ENCODE measurements at regions not wholly inside any gene's neighbourhood (a gene's known extent, or its start where the extent isn't known, plus 50 kb on each side); places are given as distances from the start of the nearest gene placed in this dataset.

GRCh38 chr11:97537407-97538150, 1147.8 kb downstream of the JRKL start:
- no peaks in the 10 kb centered on the region for H3K36me3 ChIP-seq (replicated peaks in 1 of 2; ENCODE audit: control extremely low read depth in 1 of 2, control insufficient read depth in 1 of 2, extremely low read depth in 1 of 2, insufficient read depth in 2 of 2, low read length in 1 of 2)
- H3K9me3 ChIP-seq (ENCODE audit: control extremely low read depth in 1 of 3, control insufficient read depth in 2 of 3, insufficient read depth in 1 of 3, low read length in 2 of 3), result peaks cover 0 to 9% (median 4%) of the 10 kb centered on the region in 3 donors
- intact Hi-C loops (cut with micrococcal nuclease), result no loop called here
- H3K4me1 Mint-ChIP-seq, result no peaks in the 10 kb centered on the region
- peaks cover 6% of the 10 kb centered on the region for H3K9me3 Mint-ChIP-seq (ENCODE audit: insufficient read depth)
- ATAC-seq (ENCODE audit: low read depth), result no peak
- ChIA-PET POLR2A (no interaction called here), CTCF (no interaction called here)
- H3K27me3 ChIP-seq (replicated peaks in 1 of 4; ENCODE audit: control extremely low read depth in 1 of 4, control insufficient read depth in 3 of 4, insufficient read depth in 4 of 4, low read length in 3 of 4), result no peaks in the 10 kb centered on the region
- H3K4me3 ChIP-seq (ENCODE audit: control extremely low read depth in 1 of 5, extremely low read depth in 1 of 5, insufficient read depth in 1 of 5, low read depth in 2 of 5, low read length in 4 of 5), result no peak overlapping the region
- no peak overlapping the region for H3K4me3 Mint-ChIP-seq
- WGBS (ENCODE audit: insufficient coverage), result 96% methylated on average over 14 of the region's 14 CpGs
- no peaks in the 10 kb centered on the region for H3K4me1 ChIP-seq (ENCODE audit: control insufficient read depth in 2 of 2, insufficient read depth in 2 of 2, low read length in 2 of 2)
- H3K9ac ChIP-seq (ENCODE audit: low read length), result no peak overlapping the region
- H3K27ac ChIP-seq (ENCODE audit: low read length in 2 of 2), result no peak overlapping the region
- H3K79me2 ChIP-seq (ENCODE audit: control insufficient read depth, insufficient read depth, low read length), result no peaks in the 10 kb centered on the region
- no peak overlapping the region for H3K27ac Mint-ChIP-seq
- H4K20me1 ChIP-seq (ENCODE audit: control insufficient read depth, insufficient read depth, low read length, poor library complexity, severe bottlenecking), result no peaks in the 10 kb centered on the region
- DNase-seq, result no peak
- TF ChIP-seq CTCF (IDR thresholded peaks at IDR 0.05), result no peak
- no peak for TF ChIP-seq EZH2 (IDR thresholded peaks at IDR 0.05; ENCODE audit: borderline replicate concordance, insufficient read depth, low read depth, low read length, poor library complexity, severe bottlenecking)
- no peak overlapping the region for H3K4me2 ChIP-seq (replicated peaks; ENCODE audit: low read depth, low read length, poor library complexity, severe bottlenecking)
- H3K27me3 Mint-ChIP-seq, result no peaks in the 10 kb centered on the region
- H2AFZ ChIP-seq (ENCODE audit: insufficient read depth, low read depth, low read length, poor library complexity, severe bottlenecking), result no peak overlapping the region

- Mint-ChIP-seq H3K4me1 (no peaks in the 10 kb centered on the region), H3K27ac (no peak overlapping the region), H3K27me3 (no peaks in the 10 kb centered on the region), H3K4me3 (no peak overlapping the region), H3K9me3 (ENCODE audit: insufficient read depth) (peaks cover 12% of the 10 kb centered on the region)
- H3K36me3 ChIP-seq (replicated peaks in 1 of 2; ENCODE audit: control extremely low read depth in 1 of 2, control insufficient read depth in 1 of 2, extremely low read depth in 1 of 2, insufficient read depth in 2 of 2, low read length in 1 of 2), result no peaks in the 10 kb centered on the region
- no peak overlapping the region for H3K9ac ChIP-seq (ENCODE audit: low read length)
- ATAC-seq (ENCODE audit: low read depth) (no peak), DNase-seq (no peak)
- no peak overlapping the region for H3K4me2 ChIP-seq (replicated peaks; ENCODE audit: low read depth, low read length, poor library complexity, severe bottlenecking)
- H3K4me1 ChIP-seq (ENCODE audit: control insufficient read depth in 2 of 2, insufficient read depth in 2 of 2, low read length in 2 of 2), result no peaks in the 10 kb centered on the region
- TF ChIP-seq CTCF (IDR thresholded peaks at IDR 0.05), result no peak
- no peak for TF ChIP-seq EZH2 (IDR thresholded peaks at IDR 0.05; ENCODE audit: borderline replicate concordance, insufficient read depth, low read depth, low read length, poor library complexity, severe bottlenecking)
- no peak overlapping the region for H3K4me3 ChIP-seq (ENCODE audit: control extremely low read depth in 1 of 5, extremely low read depth in 1 of 5, insufficient read depth in 1 of 5, low read depth in 2 of 5, low read length in 4 of 5)
- H3K79me2 ChIP-seq (ENCODE audit: control insufficient read depth, insufficient read depth, low read length), result no peaks in the 10 kb centered on the region
- intact Hi-C loops (cut with micrococcal nuclease), result no loop called here
- no peaks in the 10 kb centered on the region for H3K27me3 ChIP-seq (replicated peaks in 1 of 4; ENCODE audit: control extremely low read depth in 1 of 4, control insufficient read depth in 3 of 4, insufficient read depth in 4 of 4, low read length in 3 of 4)
- ChIA-PET CTCF (no interaction called here), POLR2A (no interaction called here)
- no peaks in the 10 kb centered on the region for H4K20me1 ChIP-seq (ENCODE audit: control insufficient read depth, insufficient read depth, low read length, poor library complexity, severe bottlenecking)
- H3K27ac ChIP-seq (ENCODE audit: low read length in 2 of 2), result no peak overlapping the region
- no peak overlapping the region for H2AFZ ChIP-seq (ENCODE audit: insufficient read depth, low read depth, low read length, poor library complexity, severe bottlenecking)
- H3K9me3 ChIP-seq (ENCODE audit: control extremely low read depth in 1 of 3, control insufficient read depth in 2 of 3, insufficient read depth in 1 of 3, low read length in 2 of 3), result no peaks in the 10 kb centered on the region
Observed at GRCh38 chr11:97544431-97544830, 1154.6 kb downstream of the JRKL start.
